ENCODE measurements at regions not wholly inside any gene's neighbourhood (a gene's known extent, or its start where the extent isn't known, plus 50 kb on each side); places are given as distances from the start of the nearest gene placed in this dataset.

GRCh38 chr1:25080294-25081209 is 150.5 kb upstream of the RUNX3 start:
- peak; percentile 11 for DNase-seq

DNA sequence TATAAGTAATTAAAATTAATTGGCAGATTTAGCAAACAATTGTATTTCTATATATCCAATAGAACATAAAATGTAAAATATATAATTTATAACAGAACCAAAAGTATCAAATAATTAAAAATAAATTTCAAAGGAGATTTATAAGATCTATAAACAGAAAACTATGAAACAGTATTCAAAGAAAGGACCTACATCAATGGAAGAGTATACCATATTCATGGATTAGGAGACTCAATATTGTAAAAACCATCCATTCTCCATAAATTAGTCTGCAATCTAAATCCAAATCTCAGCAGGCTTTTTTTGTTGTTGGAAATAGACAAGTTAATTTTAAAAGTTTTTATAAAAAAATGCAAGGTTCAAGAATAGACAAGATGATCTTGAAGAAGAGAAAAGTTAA is 149.0 kb upstream of the RUNX3 start:
- no peak for DNase-seq

GRCh38 chr1:25074351-25075227 is 144.5 kb upstream of the RUNX3 start:
- DNase-seq = no peak

DNA sequence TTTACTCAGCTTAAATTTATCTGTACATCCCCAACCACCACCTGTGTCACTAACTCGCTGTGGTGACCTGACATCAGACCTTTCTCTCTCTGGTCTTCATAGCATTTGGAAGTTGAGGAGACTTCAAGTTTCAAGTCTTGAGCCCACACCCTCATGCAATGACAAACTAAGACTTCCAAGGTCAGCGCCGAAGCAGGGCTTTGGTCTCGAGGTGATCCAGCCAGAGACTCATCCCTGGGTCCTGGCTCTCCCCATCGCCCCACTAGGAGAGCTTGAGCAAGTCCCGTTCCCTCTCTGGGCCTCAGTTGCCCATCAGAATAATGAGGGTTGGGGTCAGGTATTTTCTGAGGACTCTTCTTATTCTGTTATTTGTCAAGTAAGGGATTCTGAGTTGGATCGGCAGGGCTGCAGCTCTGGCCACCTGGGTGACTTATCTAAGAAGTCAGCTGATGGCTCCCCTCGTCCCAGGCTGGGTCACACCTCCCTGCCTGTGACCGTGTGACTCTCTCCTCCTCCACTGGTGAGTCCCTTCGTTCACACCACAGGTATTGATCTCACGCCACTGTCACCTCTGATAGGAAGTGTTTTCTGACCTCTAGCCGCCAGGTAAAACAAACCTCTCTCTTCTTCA is 143.7 kb upstream of the RUNX3 start:
- DNase-seq = no peak

DNA sequence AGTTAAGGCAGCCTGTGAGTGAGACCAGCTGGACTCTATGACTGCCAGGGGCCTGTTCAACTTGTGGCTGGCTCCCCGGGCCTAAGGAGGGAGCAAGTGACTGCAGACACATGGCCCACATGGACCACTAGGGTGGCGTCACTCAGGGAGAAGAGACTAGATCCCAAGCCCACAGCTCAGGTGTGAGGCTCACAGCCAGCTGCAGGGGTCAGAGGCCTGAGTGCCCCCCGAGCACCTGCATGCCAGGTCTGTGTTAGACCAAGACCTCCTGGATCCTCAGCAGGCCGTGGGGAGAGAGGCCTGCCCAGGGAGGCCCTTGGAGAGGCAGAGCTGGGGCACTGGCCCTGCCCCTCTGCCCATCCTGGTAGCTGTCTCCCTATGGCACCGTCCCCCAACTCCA is 142.4 kb upstream of the RUNX3 start:
- no peak for DNase-seq

DNA sequence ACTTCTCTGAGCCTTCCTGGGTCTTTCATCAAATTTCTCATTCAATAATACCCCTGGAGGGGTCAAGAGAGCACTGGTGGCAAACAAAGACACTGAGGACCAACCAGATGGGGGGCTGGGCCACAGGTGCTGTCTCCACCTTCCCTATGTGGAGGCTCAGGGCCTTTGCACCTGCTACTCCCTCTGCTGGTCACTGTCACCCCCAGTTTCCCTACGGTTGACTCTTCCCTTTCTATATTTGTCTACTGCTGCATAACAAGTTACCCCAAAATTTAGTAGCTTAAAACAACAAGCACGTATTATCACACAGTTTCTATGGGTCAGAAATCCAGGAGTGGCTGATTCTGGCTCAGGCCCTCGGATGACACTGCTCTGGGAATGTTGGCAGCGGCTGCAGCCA is 138.8 kb upstream of the RUNX3 start:
- DNase-seq = no peak

- no peak for DNase-seq
Measured at GRCh38 chr1:25068316-25068715, 138.2 kb upstream of the RUNX3 start.

DNA sequence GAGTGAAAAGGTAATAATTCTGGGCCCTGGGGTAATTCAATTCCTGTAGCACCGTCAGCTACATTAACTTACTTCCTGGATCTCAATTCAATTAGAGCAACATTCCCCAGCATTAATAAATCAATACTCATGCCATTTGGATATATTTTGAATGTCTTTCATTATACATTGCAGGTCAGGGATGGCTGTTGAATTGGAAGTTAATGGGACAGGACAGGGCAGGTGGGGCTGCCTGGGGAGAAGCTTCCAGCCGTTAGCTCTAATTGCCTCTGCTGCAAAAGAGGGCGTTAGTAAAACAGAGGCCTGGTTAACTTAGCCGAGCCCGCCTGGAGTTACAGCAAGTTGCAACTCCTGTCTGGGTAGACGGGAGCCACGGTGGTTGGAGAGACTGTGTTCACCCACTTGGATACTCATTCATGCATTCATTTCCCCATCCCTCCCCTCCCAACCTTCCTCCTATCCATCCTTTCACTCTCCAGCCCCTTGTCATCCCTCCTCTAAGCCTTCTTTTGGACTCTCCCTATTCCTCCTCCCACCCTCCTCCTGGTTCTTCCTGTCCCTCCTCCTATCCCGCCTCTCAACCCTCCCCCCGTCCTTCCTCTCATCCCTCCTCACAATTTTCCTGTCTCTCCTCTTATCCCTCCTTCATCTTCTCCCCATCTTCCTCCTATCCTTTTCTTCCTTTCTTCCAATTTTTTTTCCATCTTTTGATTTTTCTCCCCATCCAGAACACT is 137.6 kb upstream of the RUNX3 start:
- DNase-seq = no peak

- no peak for DNase-seq
Measured at GRCh38 chr1:25066731-25067517, 136.8 kb upstream of the RUNX3 start.

GRCh38 chr1:25066256-25066655 is 136.2 kb upstream of the RUNX3 start:
- DNase-seq = no peak

DNA sequence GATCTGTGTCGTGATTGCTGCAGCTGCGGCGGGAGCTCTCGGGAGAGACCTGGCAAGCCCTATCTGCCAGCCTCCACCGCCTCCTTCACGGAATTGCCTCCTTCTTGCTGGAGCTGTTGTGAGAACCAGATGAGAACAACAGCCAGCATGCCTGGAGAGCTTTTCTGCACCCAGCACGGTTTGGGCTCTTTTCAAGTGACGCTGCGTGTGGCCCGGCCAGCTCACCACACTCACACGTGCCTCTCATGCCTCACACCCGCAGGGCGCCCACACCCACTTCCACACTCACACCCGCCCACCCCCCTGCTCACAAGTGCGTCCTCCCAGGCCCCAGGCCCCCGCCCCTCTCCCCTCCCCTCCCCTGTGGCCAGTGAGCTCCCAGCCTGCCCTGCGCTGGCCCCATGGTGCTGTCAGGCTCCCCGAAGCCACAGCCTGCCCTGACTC is 135.7 kb upstream of the RUNX3 start:
- peak; percentile 66 for DNase-seq

GRCh38 chr1:25065321-25065721 is 135.2 kb upstream of the RUNX3 start:
- DNase-seq = no peak

DNA sequence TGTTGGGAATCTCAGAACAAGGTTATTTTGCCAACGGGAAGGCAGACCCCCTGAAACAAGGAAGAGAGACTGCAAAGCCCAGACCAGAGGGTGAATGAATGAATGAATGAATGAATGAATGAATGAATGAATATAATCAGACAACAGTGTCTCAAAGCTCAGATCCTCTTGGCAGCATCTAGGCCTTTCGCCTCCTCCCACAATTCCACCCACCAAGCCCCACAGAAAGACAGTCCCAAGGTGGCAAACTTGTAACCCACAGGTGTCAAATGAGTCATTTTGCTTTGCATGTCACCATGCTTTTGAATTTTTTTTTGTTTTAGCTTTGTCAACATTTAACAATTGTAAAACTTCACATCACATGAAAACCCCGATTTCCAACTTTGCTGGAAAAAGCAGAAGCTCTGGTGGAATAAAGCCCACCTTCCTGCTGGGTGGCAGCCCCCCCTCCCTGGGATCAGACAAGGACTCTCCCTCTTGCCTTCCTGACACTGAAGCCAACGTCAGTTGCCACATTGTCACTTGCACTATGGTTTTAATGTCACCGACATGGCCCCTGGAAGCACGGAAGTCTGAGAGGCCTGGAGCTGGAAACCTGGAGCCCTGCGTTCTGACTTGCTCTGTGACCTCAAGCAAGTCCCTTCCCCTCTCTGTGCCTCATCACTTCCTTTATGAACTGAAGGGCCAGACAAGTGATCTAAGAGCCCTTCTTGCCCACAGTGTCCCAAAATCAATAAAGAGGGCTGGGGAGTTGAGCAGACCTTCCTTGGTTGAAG is 134.6 kb upstream of the RUNX3 start:
- DNase-seq = no peak

- DNase-seq = peak; percentile 13
Measured at GRCh38 chr1:25063591-25064416, 133.7 kb upstream of the RUNX3 start.

DNA sequence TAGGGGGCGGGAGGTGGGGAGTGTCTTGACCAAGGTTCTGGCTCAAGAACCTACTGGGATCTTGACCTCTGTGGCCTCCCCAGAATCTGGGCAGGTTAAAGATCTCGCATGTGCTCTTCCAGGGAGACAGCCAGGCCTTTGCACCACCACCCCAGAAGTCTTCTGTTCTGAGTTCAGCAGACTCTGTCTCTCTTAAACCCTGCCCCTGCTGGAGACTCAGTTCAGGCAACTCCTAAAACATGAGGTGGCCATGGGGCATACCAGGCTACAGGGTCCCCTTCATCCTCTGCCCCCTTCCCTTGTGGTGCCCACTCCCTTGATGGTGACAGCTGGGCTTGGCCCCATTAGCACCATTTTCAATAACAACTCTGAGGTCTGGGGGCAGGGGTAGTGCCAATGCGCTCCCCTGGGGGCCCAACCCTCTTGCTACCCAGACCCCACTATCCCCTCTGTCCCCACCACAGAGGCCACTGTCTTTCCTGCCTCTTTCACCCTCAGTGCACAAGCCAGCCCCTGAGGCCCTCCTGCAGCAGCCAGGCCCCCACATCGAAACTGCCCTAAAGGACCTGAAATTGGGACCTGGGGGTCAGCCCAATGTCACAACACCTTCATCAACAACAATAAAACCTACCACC is 132.7 kb upstream of the RUNX3 start:
- no peak for DNase-seq

DNA sequence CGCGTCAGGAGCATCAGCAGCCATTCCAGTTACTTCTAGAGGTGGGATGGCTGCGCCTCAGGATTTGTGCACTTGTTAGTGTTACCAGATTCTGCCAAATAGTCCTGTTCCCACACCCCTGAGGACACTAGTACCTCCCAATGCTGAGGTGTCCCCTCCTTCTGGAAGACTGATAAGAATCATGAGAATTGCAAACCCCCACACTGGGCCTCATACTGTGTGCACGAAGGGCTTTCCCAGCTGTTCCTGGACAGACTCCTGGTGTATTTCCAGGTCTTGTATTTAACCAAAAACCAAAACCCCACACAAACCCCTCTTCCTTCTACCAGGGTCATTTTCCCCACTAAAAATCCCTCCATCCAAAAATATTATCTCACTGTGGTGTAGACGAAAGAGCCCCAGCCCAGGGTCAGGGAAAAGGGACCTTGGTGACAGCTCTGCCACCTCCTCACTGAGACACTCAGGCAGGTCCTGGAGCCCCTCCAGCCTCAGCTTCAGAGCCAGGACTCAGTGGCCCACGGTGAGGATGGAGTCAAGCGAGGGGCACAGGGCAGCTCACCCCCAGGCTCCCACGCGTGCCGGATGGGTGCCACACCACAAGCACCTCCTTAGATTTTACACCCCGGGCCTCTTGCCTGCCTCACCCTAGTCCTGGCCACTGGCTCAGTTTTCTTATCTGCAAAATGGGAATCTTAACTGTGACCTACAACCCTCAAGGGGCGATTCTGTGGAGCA is 131.4 kb upstream of the RUNX3 start:
- no peak for DNase-seq

DNA sequence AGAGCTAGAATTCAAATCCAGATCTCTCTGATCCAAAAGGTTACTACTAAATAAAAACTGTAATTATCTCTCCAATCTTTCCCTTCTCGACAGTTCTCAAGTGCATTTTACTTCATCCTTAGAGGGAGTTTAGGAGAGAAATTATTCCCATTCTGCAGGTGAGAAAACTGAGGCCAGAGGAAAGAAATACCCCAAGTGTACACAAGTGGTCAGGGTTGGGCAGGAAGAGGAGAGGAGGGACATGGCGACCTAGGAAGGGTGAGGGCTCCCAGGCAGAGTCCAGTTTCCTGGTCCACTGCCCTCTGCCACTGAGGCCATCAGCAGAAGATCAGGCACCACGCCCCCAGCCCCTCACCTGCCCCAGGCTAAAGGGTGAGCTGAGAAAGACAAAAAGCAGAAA is 127.1 kb upstream of the RUNX3 start:
- no peak for DNase-seq

DNA sequence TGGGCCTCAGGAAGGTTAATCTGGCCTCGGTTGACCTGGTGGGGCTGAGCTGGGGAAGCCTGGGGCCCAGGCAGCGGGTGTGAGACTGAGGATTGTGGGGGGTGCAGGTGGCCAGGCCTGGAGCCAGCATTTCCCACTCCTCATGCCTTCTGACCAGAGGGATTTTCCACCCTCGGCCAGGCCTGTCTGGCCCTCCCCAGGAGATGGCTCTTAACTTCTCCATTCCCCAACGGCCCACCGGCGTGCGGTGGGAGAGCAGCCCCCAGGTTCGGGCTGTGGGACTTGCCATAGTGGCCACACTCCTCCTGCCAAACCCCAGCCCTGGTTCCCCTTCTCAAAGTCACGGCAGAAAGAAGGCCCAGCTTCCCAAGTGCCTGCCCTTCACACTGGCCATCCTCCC is 126.5 kb upstream of the RUNX3 start:
- DNase-seq = no peak

DNA sequence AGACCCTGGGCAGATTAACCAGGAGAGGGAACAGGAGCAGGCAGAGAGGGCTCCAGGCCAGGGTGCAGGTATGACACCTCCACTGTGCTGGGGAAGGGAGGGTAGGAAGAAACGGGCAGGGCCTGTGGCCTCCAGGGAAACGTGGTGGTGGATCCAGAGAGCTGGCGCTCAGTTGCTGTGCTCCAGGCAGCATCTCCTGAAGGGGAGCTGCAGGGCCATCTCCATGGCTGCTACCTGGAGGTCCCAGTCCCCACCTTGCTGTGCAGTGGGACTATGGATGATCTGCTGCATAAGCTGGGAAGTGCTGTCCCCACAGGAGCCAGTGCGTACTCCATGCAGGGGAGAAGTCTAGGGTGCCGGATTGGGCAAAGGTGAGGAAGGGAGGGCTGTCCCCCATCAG is 125.9 kb upstream of the RUNX3 start:
- no peak for DNase-seq

Measured in fibroblast of skin of right quadriceps (primary cell).